Fibroblast of pulmonary artery (primary cell): ENCODE measurements at regions not wholly inside any gene's neighbourhood (a gene's known extent, or its start where the extent isn't known, plus 50 kb on each side); places are given as distances from the start of the nearest gene placed in this dataset.
"Not testable (repeated sequence)": the region's sequence is repeated elsewhere in the genome, so short reads cannot be mapped to it uniquely, and the experiment has no call there.

Experiments
- DNase-seq: peaks from one replicate; pipeline ENCODE4 v3.0.0-alpha.2; 2010; ENCODE audit warnings: low read depth
- H3K4me3 ChIP-seq: replicated peaks from 2 replicates; pipeline ENCODE4 v1.5.1; 2011; ENCODE audit warnings: low read depth, mild to moderate bottlenecking, control low read depth, low read length, moderate library complexity
- CTCF ChIP-seq: IDR thresholded peaks from 2 replicates; pipeline ENCODE4 v1.5.1; 2011; ENCODE audit warnings: mild to moderate bottlenecking, control low read depth, low read length, inconsistent platforms; ENCODE audit errors: missing control alignments

- no peak for DNase-seq
- TF ChIP-seq CTCF: no peak
- H3K4me3 ChIP-seq: no peak overlapping the region
Measured at GRCh38 chr3:187491371-187491770, 123.2 kb downstream of the RTP4 start.

DNA sequence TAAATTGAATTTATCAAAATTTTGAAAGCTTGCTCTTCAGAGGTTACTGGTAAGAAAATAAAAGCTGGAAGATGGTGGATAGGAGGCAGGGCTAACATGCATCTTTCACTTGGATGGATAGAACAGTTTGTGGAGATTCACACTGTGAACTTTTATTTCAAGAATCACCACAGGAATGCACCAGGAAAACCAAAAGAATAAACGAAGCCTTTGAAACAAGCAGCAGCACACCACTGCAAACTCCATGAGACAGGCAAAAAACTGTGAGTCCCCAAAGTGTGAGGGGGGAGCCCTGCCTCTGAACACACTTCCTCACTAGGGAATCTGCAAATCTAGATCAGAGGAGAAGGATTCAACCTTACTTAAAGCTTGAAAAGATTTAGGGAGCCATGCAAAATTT, 122.2 kb downstream of the RTP4 start:
- no peak overlapping the region for H3K4me3 ChIP-seq
- no peak for TF ChIP-seq CTCF
- no peak for DNase-seq

DNA sequence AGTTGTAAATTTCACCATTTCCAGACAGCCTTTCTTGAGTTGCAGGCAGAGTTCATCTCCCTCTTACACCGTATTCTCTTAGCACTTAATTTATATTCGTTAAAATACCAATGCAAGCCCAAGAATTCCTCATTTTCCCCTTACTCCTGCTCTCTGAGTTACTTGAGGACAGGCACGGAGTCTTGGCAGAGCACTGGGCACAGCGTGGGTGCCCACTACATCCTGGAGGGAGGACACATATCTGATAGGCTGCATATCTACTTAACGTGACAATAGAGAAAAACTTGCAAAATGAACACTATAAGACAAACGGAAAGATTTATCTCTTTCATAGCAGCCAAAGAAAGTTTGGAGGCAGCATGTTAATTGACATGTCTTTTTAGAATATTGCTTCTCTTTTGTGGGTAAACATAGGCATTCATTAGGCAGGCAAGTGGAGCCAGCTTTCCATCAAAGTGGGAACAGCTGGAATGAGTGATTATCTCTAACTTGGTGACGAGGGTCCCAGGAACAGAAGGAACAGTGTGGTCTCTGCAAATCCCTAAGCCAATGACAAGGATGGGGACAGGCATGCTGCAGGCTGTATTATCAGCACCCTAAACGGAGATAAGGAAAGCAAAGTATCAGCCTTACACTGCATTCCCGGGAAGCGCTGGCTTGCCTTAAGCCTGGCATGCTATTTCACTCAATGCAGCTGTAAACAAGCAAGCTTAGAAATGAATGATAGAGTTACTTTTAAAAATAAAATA, 116.5 kb downstream of the RTP4 start:
- TF ChIP-seq CTCF: no peak
- no peak for DNase-seq
- no peak overlapping the region for H3K4me3 ChIP-seq

GRCh38 chr3:187481426-187481825, 113.2 kb downstream of the RTP4 start:
- no peak overlapping the region for H3K4me3 ChIP-seq
- TF ChIP-seq CTCF: no peak
- DNase-seq: no peak

- H3K4me3 ChIP-seq, DNase-seq: not testable (repeated sequence)
Measured at GRCh38 chr3:187475613-187476012, 107.4 kb downstream of the RTP4 start.

DNA sequence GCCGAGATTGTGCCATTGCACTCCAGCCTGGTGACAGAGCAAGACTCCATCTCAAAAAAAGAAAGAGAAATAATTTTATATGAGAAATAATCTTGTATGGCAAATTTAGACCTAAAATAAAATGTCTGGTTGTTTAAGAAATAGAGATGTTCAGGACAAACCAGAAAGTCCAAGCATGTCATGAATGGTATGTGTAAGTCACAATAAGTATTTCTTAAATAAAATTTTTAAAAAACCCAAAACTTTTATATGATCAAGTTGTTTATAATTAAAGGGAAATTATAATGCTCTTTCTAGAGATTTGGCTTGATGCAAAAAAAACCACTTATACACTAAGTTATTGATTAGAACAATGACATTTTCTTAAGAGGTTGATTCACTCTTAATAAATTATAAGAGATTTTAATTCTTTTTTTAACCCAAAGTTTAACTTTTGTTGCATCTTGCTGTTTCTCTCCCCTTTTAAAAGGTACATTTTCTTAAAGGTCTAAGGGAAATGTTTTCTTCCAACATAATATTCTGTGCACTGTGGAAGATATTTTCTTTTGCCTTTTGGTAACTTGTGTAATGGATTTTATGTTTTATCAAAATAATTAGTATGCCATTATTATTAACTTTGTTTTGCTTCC, 105.7 kb downstream of the RTP4 start:
- H3K4me3 ChIP-seq: no peak overlapping the region
- no peak for TF ChIP-seq CTCF
- DNase-seq: peak; percentile 3

- not testable (repeated sequence) for H3K4me3 ChIP-seq, DNase-seq
Measured at GRCh38 chr3:187466306-187466705, 98.1 kb downstream of the RTP4 start.

DNA sequence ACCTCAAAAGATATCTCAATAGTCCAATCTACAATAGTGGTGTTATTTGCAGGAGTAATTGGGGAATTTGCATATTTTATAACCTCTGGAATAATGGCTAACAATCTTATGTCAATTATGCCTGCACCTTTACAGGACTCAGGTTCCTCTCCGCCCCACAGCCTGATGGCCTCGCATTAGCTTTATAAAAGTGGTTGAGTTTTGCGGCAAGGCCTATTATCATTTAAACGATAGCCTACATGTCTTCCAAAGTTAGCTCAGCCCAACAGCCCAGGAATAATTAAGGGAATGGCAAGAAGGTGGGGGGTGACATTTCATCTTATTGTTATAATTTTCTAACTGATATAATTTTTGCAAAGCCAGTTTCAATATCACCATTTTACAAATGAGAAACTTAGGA, 97.3 kb downstream of the RTP4 start:
- DNase-seq: no peak
- H3K4me3 ChIP-seq: no peak overlapping the region
- TF ChIP-seq CTCF: no peak
